Ovary (tissue), 7 donors: ENCODE measurements at regions not wholly inside any gene's neighbourhood (a gene's known extent, or its start where the extent isn't known, plus 50 kb on each side); places are given as distances from the start of the nearest gene placed in this dataset.

Source experiments
- DNase-seq, 5 donors: peaks; one replicate each; pipeline ENCODE4 v3.0.0-alpha.2; 2019 to 2020
- H3K27ac ChIP-seq, 2 donors: fragments of 200-600 bp; one replicate each; pipeline versions ENCODE4 v1.5.1 to v1.8.0; 2019 to 2022
- H3K27me3 ChIP-seq: fragments of 200-600 bp; one replicate; pipeline ENCODE4 v1.8.0; 2022
- H3K36me3 ChIP-seq: fragments of 200-600 bp; sonication (generic); one replicate; pipeline ENCODE4 v1.5.1; 2019
- H3K4me1 ChIP-seq: one replicate; pipeline ENCODE4 v1.8.1; 2013; ENCODE audit warnings: mild to moderate bottlenecking, moderate library complexity; ENCODE audit not compliant: insufficient read depth
- H3K4me3 ChIP-seq: fragments of 200-600 bp; sonication (generic); one replicate; pipeline ENCODE4 v1.5.1; 2017
- H3K9me3 ChIP-seq, 2 donors: fragments of 200-600 bp in 1 of 2; sonication (generic) in 1 of 2; one replicate each; pipeline versions ENCODE4 v1.5.1 to v1.8.1; 2013 to 2019; ENCODE audit warnings: mild to moderate bottlenecking in 1 of 2, moderate library complexity in 1 of 2
- EP300 ChIP-seq: sonication (generic); formaldehyde crosslinking; IDR thresholded peaks from one replicate; pipeline ENCODE4 v1.6.1; 2017; ENCODE audit warnings: antibody characterized with exemption
- POLR2A ChIP-seq: fragments of 450-650 bp; IDR thresholded peaks from one replicate; pipeline ENCODE4 v1.6.1; 2017; ENCODE audit warnings: antibody characterized with exemption, mild to moderate bottlenecking, moderate library complexity
- WGBS, 3 donors: extraction: QIAGEN DNeasy Blood & Tissue Kit in 1 of 3; methylation state at CpG; one replicate each; pipeline versions ENCODE4 v1.1.5 to v1.1.7; 2013 to 2017; 5-methylcytosine and 5-hydroxymethylcytosine counted together
- intact Hi-C, 4 donors: fragments of 100-400 bp; cut with DNase I; formaldehyde crosslinking; loops; one replicate each; pipeline versions ENCODE4 v1.11.0 to v1.15.1; 2022 to 2023
- TF ChIP-seq, protein P1 (sequence below), 3 donors: fragments of 450-650 bp in 2 of 3; fragments of 200-600 bp in 1 of 3; IDR thresholded peaks; one replicate each; pipeline versions ENCODE4 v1.5.1 to v1.8.0; 2016 to 2022; ENCODE audit warnings: antibody characterized with exemption in 3 of 3, mild to moderate bottlenecking in 1 of 3
- donor health status: DM: no; HTN: no; CAD: no; lungs with moderate emphysema.
- donor health status: DM: no; HTN: no; CAD: no.
- donor health status: Bipolar disorder and iron deficiency.
- donor health status: DM: no; HTN: no; CAD: no.
- donor health status: DM: yes; HTN: yes; CAD: no.

DNA sequence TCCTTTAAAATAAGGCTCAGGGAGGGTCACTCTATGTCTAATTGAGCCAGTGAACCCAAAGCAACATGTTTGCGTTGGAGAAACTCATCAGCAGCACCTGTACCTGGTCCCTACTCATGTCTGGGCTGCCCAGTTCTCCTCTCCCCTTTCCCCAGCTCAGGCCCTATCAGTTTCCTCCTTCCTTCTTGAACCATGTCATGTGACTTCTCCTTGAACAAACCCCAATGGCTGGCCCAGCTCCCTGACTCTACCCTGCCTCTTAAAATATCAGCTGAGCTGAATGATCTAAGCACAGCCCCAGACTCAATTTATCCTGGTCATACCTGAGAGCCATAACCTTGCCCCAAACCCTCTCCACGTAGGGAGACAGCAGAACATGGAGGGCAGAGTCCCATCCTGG, 290.9 kb downstream of the LPIN1 start:
- H3K36me3 ChIP-seq, result no peaks in the 10 kb centered on the region
- intact Hi-C loops, result no loop called here
- no peak overlapping the region for H3K4me3 ChIP-seq
- no peak for DNase-seq
- H3K27me3 ChIP-seq, result no peaks in the 10 kb centered on the region
- no peaks in the 10 kb centered on the region for H3K4me1 ChIP-seq
- TF ChIP-seq, protein P1, sequence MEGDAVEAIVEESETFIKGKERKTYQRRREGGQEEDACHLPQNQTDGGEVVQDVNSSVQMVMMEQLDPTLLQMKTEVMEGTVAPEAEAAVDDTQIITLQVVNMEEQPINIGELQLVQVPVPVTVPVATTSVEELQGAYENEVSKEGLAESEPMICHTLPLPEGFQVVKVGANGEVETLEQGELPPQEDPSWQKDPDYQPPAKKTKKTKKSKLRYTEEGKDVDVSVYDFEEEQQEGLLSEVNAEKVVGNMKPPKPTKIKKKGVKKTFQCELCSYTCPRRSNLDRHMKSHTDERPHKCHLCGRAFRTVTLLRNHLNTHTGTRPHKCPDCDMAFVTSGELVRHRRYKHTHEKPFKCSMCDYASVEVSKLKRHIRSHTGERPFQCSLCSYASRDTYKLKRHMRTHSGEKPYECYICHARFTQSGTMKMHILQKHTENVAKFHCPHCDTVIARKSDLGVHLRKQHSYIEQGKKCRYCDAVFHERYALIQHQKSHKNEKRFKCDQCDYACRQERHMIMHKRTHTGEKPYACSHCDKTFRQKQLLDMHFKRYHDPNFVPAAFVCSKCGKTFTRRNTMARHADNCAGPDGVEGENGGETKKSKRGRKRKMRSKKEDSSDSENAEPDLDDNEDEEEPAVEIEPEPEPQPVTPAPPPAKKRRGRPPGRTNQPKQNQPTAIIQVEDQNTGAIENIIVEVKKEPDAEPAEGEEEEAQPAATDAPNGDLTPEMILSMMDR (IDR thresholded peaks at IDR 0.05), result no peak
- TF ChIP-seq EP300 (no peak), POLR2A (no peak)
- 92 to 95% (median 93%) methylated on average over 2 of the region's 2 CpGs for WGBS, 3 donors
- no peaks in the 10 kb centered on the region for H3K9me3 ChIP-seq
- H3K27ac ChIP-seq, result no peak overlapping the region

DNA sequence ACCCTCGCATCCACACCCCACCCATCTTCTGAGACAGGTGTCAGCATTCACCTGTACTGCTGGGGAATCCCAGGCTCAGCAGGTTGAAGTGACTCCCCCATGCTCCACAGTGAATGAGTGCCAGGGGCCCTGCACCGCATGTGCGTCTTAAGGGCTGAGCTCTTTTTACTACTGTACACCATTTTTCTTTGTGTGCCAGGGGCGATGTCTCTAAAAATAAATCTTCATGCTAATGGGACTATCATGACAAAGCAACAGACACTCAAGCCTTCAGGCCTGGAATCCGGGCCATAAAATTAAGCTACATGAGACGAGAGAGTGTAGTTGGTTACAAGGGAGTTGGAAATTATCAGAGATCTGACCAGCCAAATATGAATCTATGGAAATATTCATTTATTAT, 294.8 kb downstream of the LPIN1 start:
- DNase-seq, result no peak
- Histone ChIP-seq H3K4me1 (peaks cover 2% of the 10 kb centered on the region), H3K9me3 (no peaks in the 10 kb centered on the region), H3K27ac (no peak overlapping the region), H3K36me3 (no peaks in the 10 kb centered on the region), H3K4me3 (no peak overlapping the region), H3K27me3 (no peaks in the 10 kb centered on the region)
- WGBS, 3 donors, result 95 to 97% (median 96%) methylated on average over 6 of the region's 6 CpGs
- intact Hi-C loops, result no loop called here
- TF ChIP-seq, protein P1 (IDR thresholded peaks at IDR 0.05), result no peak
- TF ChIP-seq EP300, result no peak
- no peak for TF ChIP-seq POLR2A

DNA sequence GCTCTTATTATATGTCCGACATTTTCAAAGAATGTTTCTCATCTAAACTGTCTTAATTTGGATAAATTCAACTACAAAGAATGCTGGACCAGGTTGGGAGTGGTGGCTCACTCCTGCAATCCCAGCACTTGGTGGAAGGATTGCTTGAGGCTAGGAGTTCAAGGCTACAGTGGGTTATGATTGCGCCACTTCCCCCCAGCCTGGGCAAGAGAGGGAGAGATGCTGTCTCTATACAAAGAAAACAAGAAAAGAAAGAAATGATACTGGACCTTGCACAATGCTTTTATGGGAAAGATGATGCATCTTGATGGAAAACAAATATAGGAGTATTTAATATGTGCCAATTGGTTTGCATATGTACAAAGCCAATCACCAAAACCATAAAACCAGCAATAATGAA, 296.7 kb downstream of the LPIN1 start:
- intact Hi-C loops, result no loop called here
- no peak overlapping the region for H3K4me3 ChIP-seq
- WGBS, 3 donors, result 44 to 47% (median 44%) methylated on average over 2 of the region's 2 CpGs
- TF ChIP-seq EP300 (no peak), POLR2A (no peak)
- TF ChIP-seq, protein P1 (IDR thresholded peaks at IDR 0.05), result no peak
- no peaks in the 10 kb centered on the region for H3K27me3 ChIP-seq
- DNase-seq, result no peak
- H3K36me3 ChIP-seq, result no peaks in the 10 kb centered on the region
- H3K9me3 ChIP-seq, result no peaks in the 10 kb centered on the region
- H3K4me1 ChIP-seq, result peaks cover 3% of the 10 kb centered on the region
- H3K27ac ChIP-seq, result no peak overlapping the region

DNA sequence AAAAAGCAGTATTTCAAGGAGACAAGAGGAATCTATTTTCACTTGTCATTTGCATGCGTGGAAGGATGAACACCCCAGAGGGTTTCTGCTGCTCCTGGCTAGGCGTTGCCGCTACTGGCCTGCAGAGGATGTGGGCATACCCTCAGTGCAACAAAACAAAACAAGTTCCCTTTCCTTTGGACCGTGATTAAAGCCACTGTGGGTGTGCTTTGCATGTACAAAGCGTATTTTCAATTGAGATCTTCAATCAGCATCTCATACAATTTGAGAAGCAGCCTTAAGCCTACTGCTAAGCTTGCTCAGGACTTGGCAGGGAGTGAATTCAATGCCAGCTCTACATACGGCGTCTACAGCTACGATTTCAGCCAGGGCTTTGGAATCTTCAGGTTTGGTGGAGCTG, 298.4 kb downstream of the LPIN1 start:
- Histone ChIP-seq H3K9me3 (no peaks in the 10 kb centered on the region), H3K4me1 (peaks cover 3% of the 10 kb centered on the region), H3K4me3 (no peak overlapping the region), H3K27ac (no peak overlapping the region), H3K27me3 (no peaks in the 10 kb centered on the region), H3K36me3 (no peaks in the 10 kb centered on the region)
- 80 to 93% (median 82%) methylated on average over 8 of the region's 8 CpGs for WGBS, 3 donors
- TF ChIP-seq, protein P1 (IDR thresholded peaks at IDR 0.05), result no peak
- TF ChIP-seq EP300 (no peak), POLR2A (no peak)
- intact Hi-C loops, result no loop called here
- no peak for DNase-seq

DNA sequence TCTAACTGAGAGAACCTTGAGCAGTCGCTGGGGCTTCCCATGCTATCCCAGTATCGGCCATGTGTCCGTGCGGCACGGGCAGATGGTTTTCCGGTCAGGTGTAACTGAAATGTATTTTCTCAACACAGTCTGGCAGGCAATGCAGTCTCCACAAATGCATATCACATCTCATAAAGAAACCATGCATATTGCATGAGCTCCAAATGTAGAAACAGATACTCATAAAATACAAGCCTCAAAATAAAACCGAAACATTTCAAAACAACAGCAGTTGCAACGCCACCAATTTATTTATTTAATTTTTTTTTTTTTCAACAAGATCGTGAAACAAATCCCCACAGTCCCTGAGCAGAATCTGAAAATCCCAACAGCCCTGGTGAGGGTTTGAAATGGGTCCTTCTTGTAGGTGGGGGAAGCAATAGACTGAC, 299.4 kb downstream of the LPIN1 start:
- DNase-seq, result no peak
- Histone ChIP-seq H3K36me3 (no peaks in the 10 kb centered on the region), H3K9me3 (no peaks in the 10 kb centered on the region), H3K4me3 (no peak overlapping the region), H3K4me1 (peaks cover 3% of the 10 kb centered on the region), H3K27ac (no peak overlapping the region), H3K27me3 (no peaks in the 10 kb centered on the region)
- 45 to 70% (median 60%) methylated on average over 9 of the region's 9 CpGs for WGBS, 3 donors
- intact Hi-C loops, result no loop called here
- TF ChIP-seq POLR2A (no peak), EP300 (no peak)
- TF ChIP-seq, protein P1 (IDR thresholded peaks at IDR 0.05), result no peak
